Left ventricle myocardium inferior (tissue), 1 donor: ENCODE measurements at regions not wholly inside any gene's neighbourhood (a gene's known extent, or its start where the extent isn't known, plus 50 kb on each side); places are given as distances from the start of the nearest gene placed in this dataset.

ENCODE experiments used
- DNase-seq: peaks from one replicate; pipeline ENCODE4 v3.0.0-alpha.2; 2020
- H3K27ac ChIP-seq: fragments of 200-600 bp; replicated peaks from 2 replicates; pipeline ENCODE4 v1.8.0; 2021
- H3K27me3 ChIP-seq: fragments of 200-600 bp; 2 replicates; pipeline ENCODE4 v1.8.0; 2021; ENCODE audit warnings: low read depth
- H3K36me3 ChIP-seq: fragments of 200-600 bp; 2 replicates; pipeline ENCODE4 v1.8.0; 2021
- H3K4me1 ChIP-seq: fragments of 200-600 bp; 2 replicates; pipeline ENCODE4 v1.8.0; 2021
- H3K4me3 ChIP-seq: fragments of 200-600 bp; 2 replicates; pipeline ENCODE4 v1.8.0; 2021; ENCODE audit warnings: mild to moderate bottlenecking, moderate library complexity
- H3K9me3 ChIP-seq: fragments of 200-600 bp; replicated peaks from 2 replicates; pipeline ENCODE4 v1.8.0; 2021
- CTCF ChIP-seq: fragments of 200-600 bp; IDR thresholded peaks from 2 replicates; pipeline ENCODE4 v1.8.0; 2021; ENCODE audit warnings: antibody characterized with exemption, mild to moderate bottlenecking, borderline replicate concordance
- intact Hi-C: fragments of 100-400 bp; cut with micrococcal nuclease; formaldehyde crosslinking; loops from one replicate; pipeline ENCODE4 v1.11.0; 2022
- donor health status: DM: no; HTN: yes; CAD: no; lungs with severe emphysema.

- Histone ChIP-seq H3K9me3 (peaks cover 7% of the 10 kb centered on the region), H3K27ac (peak overlapping the region; percentile 93), H3K4me3 (no peak overlapping the region), H3K36me3 (no peaks in the 10 kb centered on the region), H3K27me3 (no peaks in the 10 kb centered on the region), H3K4me1 (peaks cover 15% of the 10 kb centered on the region)
- intact Hi-C loops = no loop called here
- TF ChIP-seq CTCF = no peak
- no peak for DNase-seq
Observed at GRCh38 chr5:155193029-155193428, 179.5 kb downstream of the KIF4B start.

- TF ChIP-seq CTCF = no peak
- DNase-seq = peak; percentile 49
- peak overlapping the region; percentile 93 for H3K27ac ChIP-seq
- intact Hi-C loops = no loop called here
- peaks cover 15% of the 10 kb centered on the region for H3K4me1 ChIP-seq
- H3K36me3 ChIP-seq = no peaks in the 10 kb centered on the region
- H3K27me3 ChIP-seq = no peaks in the 10 kb centered on the region
- no peak overlapping the region for H3K4me3 ChIP-seq
- peaks cover 7% of the 10 kb centered on the region for H3K9me3 ChIP-seq
Observed at GRCh38 chr5:155193483-155194107, 180.0 kb downstream of the KIF4B start.

GRCh38 chr5:155200608-155201007 is 187.1 kb downstream of the KIF4B start:
- Histone ChIP-seq H3K4me1 (no peaks in the 10 kb centered on the region), H3K27me3 (no peaks in the 10 kb centered on the region), H3K36me3 (no peaks in the 10 kb centered on the region), H3K9me3 (peaks cover 13% of the 10 kb centered on the region), H3K4me3 (no peak overlapping the region), H3K27ac (no peak overlapping the region)
- no peak for DNase-seq
- intact Hi-C loops = no loop called here
- TF ChIP-seq CTCF = no peak

GRCh38 chr5:155211764-155212163 is 198.2 kb downstream of the KIF4B start:
- Histone ChIP-seq H3K4me1 (no peaks in the 10 kb centered on the region), H3K27me3 (no peaks in the 10 kb centered on the region), H3K9me3 (peaks cover 6% of the 10 kb centered on the region), H3K27ac (no peak overlapping the region), H3K36me3 (no peaks in the 10 kb centered on the region), H3K4me3 (no peak overlapping the region)
- no peak for DNase-seq
- intact Hi-C loops = no loop called here
- TF ChIP-seq CTCF = no peak

- no peaks in the 10 kb centered on the region for H3K4me1 ChIP-seq
- no peak overlapping the region for H3K4me3 ChIP-seq
- no peaks in the 10 kb centered on the region for H3K36me3 ChIP-seq
- intact Hi-C loops = no loop called here
- H3K9me3 ChIP-seq = peaks cover 9% of the 10 kb centered on the region
- no peak for DNase-seq
- H3K27ac ChIP-seq = no peak overlapping the region
- TF ChIP-seq CTCF = no peak
- no peaks in the 10 kb centered on the region for H3K27me3 ChIP-seq
Observed at GRCh38 chr5:155222393-155222792, 208.8 kb downstream of the KIF4B start.

GRCh38 chr5:155229135-155229534 is 215.6 kb downstream of the KIF4B start:
- DNase-seq = no peak
- Histone ChIP-seq H3K27me3 (no peaks in the 10 kb centered on the region), H3K27ac (no peak overlapping the region), H3K9me3 (peaks cover 13% of the 10 kb centered on the region), H3K4me3 (no peak overlapping the region), H3K4me1 (no peaks in the 10 kb centered on the region), H3K36me3 (no peaks in the 10 kb centered on the region)
- no peak for TF ChIP-seq CTCF
- intact Hi-C loops = no loop called here
